Left renal cortex interstitium (tissue), 4 donors: ENCODE measurements at regions not wholly inside any gene's neighbourhood (a gene's known extent, or its start where the extent isn't known, plus 50 kb on each side); places are given as distances from the start of the nearest gene placed in this dataset.
"Not testable (repeated sequence)": the region's sequence is repeated elsewhere in the genome, so short reads cannot be mapped to it uniquely, and the experiment has no call there.

Experiments used
- DNase-seq, 4 donors: peaks; one replicate each; pipeline ENCODE4 v3.0.0-alpha.2; 2013; ENCODE audit warnings: low read depth in 4 of 4, low spot score in 2 of 4, missing footprints in 1 of 4

DNA sequence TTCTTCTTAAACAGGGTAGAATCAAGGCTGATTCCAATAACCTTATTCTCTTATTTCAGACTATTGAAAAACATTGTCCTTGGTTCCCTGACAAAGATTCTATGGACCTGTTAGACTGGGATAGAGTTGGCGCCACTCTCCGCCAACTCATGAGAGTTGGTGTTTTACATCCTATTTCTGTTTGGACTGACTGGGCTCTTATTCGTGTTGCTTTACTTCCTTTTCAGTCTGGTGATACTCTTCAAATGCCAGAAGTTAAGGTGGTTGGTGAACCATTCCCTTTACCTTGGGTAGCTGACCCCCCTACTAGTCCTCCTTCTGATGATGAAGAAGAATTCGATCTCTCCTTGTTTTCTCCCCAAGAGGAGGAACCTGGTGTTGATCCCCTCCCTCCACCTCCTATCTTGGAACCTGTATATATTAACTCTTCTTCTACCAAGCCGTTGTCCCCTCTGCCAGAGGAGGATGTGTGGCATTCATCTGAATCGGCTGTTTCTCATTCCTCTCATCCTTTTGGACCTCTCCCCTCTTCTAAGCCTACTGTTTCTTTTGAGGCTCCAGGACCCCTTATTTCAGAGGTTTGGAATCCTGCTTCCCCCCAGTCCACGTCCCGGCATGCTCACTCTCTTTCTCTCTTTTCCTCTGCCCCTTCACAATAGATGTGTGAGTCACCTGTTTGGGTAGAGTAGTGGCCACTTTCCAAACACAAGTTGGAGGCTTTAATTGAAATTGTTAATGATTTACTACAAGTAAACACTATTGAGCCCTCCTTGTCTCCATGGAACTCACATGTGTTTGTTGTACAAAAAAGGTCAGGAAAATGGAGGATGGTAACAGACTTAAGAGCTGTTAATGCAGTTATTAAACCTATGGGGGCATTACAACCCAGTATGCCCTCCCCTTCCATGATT lies 585.7 kb downstream of the NSUN3 start:
- DNase-seq, result not testable (repeated sequence)

DNA sequence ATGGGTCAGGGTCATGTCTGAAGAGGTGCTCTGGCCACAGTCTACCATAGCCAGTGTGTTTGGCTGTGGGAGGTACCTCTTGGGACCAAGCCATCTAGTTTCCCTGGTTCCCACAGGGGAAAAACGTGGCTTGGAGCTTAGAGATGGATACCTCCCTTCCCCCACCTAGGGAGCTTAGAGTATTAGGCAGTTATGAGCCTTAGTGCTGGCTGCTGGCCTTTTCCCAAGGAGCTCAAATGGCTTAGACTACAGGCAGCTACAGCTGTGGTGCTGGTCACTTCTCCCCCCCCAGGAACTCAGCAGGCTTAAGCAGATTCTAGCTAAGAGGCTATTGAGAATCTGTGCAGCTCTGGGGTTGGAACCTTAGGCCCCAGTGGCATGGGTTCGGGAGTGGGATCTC lies 591.2 kb downstream of the NSUN3 start:
- DNase-seq, result no peak

DNA sequence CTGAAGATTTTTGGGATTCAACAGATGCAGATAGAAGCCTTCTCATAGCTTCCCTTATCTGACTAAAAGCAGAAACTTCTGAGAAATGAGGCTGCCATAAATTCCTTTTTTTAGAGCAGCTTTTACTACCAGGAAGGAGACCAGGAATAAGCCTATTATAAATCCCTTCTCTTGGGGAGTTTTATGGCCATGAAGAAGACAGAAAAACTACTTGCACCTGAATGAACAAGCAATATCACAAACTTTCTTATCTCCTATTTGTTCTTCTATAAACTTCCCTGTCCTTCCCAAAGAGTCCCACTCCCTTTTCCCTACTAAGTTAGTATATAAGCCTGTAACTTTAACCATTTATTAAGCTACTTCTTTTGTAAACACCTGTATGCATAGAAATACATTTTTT lies 603.1 kb downstream of the NSUN3 start:
- DNase-seq, result no peak

DNA sequence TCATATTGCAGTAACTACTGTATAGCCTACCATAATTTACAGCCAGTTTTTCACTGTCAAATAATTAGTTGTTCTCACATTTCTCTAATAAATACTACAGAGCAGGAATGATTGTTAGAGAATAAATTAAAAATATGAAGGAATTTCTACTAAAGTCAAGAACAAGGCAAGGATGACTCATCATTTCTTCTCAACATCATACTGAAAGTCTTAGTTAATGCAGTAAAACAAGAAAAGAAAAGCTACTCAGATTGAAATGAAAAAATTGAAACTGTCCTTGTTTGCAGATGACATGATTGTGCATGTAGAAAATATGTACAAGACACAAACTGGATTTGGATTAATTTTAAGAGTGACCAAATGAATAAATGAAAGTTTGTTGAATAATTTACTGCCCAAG lies 608.2 kb downstream of the NSUN3 start:
- no peak for DNase-seq

DNA sequence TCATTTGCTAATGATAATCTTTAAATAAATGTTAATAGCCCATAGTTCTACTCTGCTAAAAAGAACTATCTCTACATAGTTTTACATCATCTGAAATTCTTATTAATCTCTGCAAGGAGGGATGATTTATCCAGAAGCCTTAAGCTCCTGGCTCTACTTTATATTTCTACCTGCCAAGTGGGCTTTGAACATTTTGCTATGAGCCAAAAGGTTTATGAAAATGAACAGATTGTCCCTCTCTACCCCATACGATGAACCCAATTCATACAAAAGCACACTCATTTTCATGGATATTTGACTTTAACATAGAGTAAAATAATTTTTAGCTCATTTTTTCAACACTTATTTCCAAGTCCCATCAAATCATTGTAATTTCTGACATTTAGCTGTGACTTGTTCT lies 611.0 kb downstream of the NSUN3 start:
- no peak for DNase-seq

DNA sequence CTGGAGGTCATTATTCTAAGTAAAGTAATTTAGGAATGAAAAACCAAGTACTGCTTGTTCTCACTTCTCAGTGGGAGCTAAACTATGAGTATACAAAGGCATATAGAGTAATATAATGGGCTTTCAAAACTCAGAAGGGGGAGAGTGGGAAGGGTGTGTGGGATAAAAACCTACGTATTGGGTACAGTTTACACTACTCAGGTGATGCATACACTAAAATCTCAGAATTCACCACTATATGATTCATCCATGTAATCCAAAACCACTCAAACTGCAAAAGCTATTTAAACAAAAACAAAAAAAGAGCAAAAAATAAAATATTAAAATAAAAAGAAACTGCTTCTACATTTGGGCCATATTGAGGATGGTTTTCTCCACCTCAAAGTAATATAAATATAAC lies 623.3 kb downstream of the NSUN3 start:
- DNase-seq, result no peak

DNA sequence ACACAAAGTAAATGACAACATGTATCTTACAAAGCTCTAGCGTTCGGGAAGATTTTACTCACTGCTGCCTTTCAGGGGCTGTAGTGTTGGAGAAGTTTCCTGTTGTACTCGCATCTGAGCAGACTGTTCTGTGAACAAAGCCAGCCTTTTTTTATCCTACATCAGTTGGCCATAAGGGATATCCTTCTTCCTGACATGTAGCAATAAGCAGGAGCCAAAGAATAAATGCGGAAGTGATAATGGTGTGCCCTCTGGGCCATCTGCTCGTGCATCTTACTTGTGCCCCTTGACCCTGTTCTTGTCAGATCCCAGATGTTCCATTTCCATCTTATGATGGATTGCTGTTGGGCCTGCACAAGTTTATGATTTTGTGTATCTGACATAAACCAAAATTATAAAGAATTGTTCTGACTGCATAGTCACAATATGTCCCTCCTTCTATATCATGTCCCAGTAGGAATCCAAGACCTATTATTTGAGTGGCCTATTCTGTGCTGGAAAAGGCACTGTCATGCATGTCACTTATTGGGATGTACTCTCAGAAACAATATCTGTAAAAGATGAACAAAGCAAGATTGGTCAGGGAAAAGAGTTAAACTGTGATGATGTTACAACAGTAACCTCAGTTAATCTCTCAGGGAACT lies 631.3 kb downstream of the NSUN3 start:
- no peak for DNase-seq

DNA sequence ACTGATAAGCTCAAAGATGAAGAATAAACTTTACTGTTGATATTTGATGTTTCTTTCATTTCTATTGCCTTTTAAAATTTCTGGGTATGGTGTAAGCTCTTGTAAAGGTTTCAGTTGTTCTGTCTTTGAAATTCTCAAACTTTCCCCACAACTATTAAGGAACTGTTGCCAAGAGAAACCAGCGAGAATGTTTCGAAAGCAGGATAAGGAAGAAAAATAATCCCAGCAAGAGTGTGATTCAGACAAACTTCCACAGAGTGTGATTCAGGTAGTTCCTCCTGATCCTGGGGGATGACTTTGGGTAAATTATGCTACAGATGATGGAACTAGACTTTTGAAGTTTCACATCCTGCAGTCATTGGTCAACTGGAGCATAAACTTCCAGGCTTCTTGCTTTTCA lies 632.0 kb downstream of the NSUN3 start:
- DNase-seq, result no peak

DNA sequence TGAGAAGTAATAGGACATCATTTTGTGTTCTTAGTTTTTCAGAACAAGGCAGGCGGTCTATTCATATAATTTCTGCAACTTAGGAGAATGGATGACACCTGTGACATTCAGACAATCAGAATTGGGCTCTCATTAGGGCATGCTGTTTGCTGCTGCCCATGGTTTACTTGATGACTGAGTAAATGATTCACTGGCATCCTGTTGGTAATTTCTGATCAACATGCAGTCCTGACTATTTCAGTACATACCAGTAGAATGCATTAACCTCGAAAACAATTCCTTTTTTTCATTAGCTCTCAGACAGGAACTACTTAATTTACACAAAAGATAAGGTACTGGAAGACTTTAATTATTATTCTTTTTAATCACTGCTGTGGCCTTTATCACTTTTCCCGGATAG lies 641.6 kb downstream of the NSUN3 start:
- no peak for DNase-seq

DNA sequence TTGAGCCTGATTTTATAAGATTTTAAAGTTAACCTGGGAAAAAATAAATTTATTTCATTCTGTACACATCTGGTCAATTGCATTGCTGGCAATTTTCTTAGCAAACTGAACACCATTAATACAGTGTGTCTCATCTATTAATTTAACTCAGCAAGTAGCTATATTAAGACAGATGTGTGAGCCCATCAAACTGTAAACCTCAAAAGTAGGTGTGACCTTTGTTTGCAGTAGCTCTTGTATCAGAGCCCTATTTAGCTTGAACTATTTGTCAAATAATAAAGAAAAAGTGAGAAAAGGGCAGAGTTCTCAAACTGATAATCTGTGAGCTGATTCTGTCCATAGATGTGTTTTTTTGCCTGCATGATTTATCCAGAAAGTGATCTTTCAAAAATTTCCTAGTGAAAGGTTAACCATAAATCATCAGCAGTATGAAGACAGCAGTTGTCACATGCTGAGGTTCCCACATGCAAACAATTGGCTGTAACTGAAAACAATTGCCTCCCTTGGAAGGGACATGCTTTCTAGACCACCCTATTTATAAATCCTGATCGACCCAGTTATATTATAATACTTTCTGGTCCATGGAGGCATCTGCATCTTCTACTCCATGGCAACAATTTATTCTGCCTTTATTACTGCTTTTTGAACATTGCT lies 646.5 kb downstream of the NSUN3 start:
- DNase-seq, result no peak

DNA sequence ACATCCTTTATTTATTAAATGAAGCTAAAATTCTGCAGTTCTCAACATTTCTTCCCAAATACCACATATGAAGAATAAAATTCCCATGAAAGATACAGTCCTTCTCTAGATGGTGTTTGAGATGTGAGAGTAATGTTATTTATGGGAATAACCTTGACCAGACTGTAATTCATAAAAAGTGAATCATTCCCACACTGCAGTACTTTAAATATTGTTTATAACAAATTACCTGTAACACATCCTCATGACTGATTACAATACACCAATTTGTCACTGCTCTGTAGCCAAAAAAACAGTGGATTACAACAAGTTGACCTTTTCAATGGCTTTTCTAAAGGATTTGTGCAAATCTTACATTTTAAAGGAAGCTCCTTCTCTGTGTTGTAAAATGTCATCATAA lies 651.3 kb downstream of the NSUN3 start:
- DNase-seq, result no peak

DNA sequence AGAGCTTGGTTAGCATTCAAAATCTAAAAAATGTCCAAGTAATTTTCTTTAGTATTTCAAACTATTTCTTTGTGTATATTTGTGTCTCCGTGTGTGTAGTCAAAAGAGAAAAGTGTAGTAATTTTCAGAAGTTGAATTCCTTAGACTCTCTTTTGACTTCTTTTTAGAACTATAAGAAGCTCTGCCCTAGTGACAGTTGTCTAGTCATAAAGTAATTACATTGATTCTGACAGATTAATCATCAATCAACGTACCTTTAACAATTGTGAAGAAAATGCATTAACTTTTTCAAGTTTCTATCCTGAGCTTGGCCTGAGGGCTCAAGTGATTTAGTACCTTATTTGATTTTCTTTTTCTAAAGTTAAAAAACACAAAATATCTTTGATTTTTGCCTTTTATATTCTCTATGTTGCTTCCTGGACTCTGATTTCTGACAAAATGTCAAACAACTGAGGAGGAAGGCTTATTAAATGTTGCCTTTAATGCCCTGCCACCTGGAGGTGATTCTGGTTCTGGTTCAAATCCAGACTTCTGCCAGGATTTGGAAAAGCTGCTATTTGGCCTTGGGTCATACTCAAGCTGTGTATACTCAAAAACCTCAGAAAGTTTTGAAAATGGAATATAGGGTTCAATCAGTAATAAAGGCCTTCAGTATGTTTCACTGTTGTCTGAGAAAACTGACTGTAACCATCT lies 653.6 kb downstream of the NSUN3 start:
- no peak for DNase-seq

DNA sequence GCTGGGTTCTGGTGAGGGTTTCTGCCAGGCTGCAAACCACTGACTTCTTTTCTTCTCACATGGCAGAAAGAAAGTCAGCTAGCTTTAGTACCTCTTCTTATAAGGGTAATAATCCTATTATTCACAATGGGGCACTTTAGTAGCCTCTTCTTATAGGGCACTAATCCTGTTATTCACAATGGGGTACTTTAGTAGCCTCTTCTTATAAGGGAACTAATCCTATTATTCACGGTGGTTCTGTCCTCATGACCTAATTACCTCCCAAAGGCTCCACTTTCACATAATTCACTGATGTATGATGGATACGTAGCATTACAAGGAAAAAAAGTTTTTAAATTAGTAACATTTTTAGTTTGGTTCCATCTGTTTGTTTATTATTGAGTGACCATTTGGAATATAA lies 671.3 kb downstream of the NSUN3 start:
- DNase-seq, result no peak

DNA sequence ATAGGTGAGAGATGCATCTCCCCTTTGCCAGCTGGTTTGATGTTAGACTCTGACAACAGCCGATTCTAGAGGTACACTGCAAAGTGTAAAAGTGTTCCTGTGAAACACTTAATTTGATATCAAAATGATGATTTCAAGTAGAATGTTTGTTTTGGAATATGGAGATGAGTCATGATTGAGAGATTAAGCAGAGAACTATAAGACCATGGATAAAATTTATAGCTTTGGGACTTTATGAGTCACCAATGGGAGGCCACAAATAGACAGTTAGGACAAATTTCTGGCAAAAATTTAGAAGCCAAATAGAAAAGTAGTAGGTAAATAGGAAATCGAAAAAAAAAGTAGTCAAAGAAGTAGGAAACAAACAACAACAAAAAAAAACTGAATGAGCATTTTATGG lies 672.5 kb downstream of the NSUN3 start:
- DNase-seq, result no peak

DNA sequence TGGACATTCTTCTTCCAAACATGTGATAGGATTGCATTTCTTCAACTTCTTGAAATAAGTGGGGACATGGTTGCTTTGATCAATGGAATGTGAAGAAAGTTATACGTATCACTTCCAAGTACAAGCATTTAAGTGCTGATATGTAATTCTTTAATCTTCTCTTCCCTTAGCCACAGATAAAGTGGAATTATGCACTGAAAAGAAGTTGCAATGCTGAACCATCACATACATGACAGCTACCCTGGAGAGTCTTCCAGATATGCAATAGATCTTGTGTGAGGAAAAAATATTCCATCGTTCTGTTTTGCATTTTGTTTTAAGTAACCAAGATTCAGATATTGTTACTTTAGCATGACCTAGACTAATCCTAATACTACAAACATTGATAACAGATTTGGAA lies 674.3 kb downstream of the NSUN3 start:
- DNase-seq, result no peak

DNA sequence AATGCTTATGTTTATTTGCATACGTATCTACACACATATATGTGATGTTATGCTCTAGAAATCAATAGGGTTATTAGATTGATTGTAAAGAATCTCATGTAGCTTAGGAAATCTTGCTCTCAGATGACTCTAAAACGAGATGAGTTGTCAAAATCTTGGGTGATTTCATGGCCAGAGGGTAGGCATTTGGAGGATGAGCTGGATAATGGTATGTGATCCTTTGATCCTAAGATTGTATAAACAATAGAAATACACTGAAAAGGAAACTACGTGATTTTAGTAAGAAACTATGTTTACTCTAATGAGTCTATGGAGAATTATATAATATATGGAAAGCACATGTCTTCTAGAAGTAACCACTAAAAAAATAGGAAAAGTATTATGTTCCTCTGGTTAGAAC lies 676.6 kb downstream of the NSUN3 start:
- no peak for DNase-seq

DNA sequence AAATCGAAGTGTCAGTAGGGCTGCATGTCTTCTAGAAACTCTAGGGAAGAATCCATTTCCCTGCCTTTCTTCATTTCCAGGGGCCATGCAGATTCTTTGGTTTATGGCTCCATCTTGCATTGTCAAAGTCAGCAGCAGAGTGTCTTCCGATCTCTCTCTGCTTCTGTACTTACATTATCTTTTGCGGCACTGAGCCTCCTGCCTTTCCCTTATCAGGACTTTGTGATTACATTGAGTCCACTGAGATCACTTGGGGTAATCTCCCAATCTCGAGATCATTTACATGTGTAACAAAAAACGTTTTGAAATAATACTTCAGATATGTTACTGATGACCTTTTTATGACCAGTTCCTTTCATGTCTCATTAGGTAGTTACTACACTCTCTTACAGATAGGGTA lies 695.9 kb downstream of the NSUN3 start:
- DNase-seq, result no peak

DNA sequence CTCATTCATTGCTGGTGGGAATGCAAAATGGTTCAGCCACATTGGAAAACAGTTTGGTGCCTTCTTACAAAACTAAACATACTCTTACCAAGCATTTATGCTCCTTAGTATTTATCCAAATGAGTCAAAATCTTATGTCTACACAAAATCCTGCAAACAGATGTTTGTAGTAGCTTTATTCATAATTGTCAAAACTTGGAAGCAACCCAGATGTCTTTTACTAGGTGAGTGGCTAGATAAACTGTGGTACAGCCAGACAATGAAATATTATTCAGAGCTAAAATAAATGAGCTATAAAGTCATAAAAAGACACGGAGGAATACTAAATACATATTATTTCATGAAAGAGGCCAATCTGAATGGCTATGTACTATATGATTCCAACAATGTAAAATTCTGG lies 709.5 kb downstream of the NSUN3 start:
- DNase-seq, result no peak

DNA sequence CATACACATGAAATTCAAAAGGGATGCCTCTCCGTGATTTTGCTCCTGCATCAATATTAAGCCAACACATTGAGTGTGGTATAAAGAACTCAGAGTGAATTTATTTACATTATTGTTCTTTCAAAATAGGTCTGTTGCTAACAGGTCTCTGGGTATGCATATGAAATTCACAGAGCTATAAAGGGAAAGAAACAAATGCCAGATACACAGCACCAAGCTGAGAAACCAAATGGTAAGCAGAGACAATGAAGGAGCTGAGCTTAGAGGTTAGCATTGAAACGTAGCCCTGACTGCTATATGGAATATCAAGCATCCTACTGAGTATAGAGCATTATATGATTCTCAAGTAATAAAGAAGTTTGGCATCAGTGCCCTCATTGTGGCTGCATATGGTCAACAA lies 712.9 kb downstream of the NSUN3 start:
- DNase-seq, result no peak

DNA sequence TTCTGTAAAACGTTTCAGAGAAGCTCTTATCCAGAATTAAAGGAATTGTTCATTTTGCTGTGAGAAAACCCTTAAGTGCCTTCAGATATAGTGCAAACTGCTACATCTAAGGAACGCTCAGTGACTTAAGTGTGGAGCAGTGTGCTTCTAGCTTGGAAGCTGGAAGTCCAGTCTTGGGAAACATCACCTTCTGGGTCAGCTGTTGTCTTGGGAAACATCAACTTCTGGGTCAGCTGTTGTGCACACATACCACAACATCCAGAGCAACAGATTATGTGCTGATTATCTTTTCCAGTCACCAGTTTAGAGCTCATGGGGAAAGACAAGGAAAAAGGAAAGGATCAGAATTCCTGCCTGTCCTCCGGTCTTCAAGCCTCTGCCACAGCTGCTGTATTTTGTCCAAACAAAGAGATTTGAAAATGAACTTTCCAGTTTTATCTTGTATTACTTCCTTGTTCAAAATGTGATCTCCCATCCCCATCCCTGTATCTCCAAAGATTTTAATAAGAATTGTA lies 713.6 kb downstream of the NSUN3 start:
- no peak for DNase-seq

DNA sequence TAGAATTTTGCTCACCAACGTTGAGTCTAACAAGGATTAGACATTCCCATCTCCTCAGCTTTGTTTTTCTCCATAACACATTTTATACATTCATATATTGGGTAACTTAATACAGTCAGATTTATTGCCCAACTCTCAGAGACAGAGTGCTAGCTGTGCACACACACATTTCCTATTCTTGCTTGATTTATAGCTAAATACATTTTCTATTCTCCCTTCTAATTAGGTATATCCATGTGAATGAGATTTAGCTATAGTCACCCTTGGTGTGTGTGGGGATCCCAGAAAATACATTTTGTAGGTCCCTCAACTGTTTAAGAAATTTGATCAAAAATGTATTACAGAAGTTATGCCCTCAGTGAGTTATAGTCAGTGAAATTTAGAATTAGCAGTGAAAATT lies 715.4 kb downstream of the NSUN3 start:
- no peak for DNase-seq
